ENCODE measurements at regions not wholly inside any gene's neighbourhood (a gene's known extent, or its start where the extent isn't known, plus 50 kb on each side); places are given as distances from the start of the nearest gene placed in this dataset.

GRCh38 chr6:25172819-25173218, 106.4 kb upstream of the CARMIL1 start:
- intact Hi-C loops (cut with DNase I): no loop called here
- no peak overlapping the region for H3K27ac ChIP-seq
- H3K9me3 ChIP-seq: no peaks in the 10 kb centered on the region
- no peak for DNase-seq
- TF ChIP-seq CTCF (IDR thresholded peaks at IDR 0.05): no peak
- peaks cover 41% of the 10 kb centered on the region for H3K4me1 ChIP-seq
- no peaks in the 10 kb centered on the region for H3K27me3 ChIP-seq (ENCODE audit: low read depth)
- H3K36me3 ChIP-seq: no peaks in the 10 kb centered on the region
- ATAC-seq: peak; percentile 57 to 77
- no peak overlapping the region for H3K4me3 ChIP-seq

- TF ChIP-seq CTCF (IDR thresholded peaks at IDR 0.05): no peak
- H3K27ac ChIP-seq: peak overlapping the region; percentile 39
- H3K9me3 ChIP-seq: no peaks in the 10 kb centered on the region
- H3K36me3 ChIP-seq: no peaks in the 10 kb centered on the region
- ATAC-seq (no peak), DNase-seq (no peak)
- peaks cover 41% of the 10 kb centered on the region for H3K4me1 ChIP-seq
- intact Hi-C loops (cut with DNase I): no loop called here
- no peak overlapping the region for H3K4me3 ChIP-seq
- no peaks in the 10 kb centered on the region for H3K27me3 ChIP-seq (ENCODE audit: low read depth)
Observed at GRCh38 chr6:25173246-25173645, 105.9 kb upstream of the CARMIL1 start.

DNA sequence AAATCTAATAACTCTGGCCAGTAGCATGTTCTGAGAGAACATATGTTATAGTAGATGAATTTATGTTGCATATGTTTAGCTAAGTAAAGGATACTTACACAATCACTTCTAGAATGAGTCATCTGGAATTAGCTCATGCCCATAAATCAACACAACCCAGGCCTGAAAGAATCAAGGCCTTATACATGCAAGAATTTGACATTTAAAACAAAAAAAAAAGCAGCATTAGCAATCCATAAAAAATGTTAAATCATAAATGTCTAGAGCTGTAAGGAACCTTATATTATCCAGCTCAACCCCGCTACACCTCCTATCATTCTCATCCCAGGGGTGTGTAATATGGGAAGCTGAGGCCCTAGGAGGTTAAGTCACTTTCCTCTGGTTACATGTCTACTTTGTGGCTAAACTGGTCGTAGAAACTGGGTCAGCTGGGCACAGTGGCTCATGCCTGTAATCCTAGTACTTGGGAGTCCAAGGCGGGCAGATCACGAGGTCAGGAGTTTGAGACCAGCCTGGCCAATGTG, 105.2 kb upstream of the CARMIL1 start:
- Histone ChIP-seq H3K36me3 (no peaks in the 10 kb centered on the region), H3K4me3 (no peak overlapping the region), H3K9me3 (no peaks in the 10 kb centered on the region), H3K27me3 (ENCODE audit: low read depth) (no peaks in the 10 kb centered on the region), H3K27ac (peak overlapping the region; percentile 39), H3K4me1 (peaks cover 47% of the 10 kb centered on the region)
- TF ChIP-seq CTCF (IDR thresholded peaks at IDR 0.05): no peak
- ATAC-seq (peak; percentile 71 to 77), DNase-seq (no peak)
- intact Hi-C loops (cut with DNase I): no loop called here

DNA sequence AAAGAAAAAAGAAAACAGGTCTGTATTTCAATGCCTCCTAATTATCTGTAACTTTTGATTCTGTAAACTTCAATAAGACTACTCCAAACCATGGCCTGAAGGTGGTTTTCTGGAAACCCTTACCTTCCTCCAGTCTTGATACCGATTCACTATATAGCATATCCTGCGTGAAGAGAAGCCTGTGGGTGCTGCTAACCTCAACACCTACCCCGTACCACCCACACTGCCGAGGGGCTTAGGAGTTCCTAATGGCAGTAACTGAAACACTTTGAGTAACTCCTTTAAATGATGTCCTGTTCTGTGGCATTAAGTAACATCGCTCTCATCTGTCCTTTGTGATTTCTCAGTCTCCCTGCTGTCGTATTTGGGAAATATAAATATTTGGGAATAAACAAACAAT, 104.5 kb upstream of the CARMIL1 start:
- intact Hi-C loops (cut with DNase I): no loop called here
- Histone ChIP-seq H3K27me3 (ENCODE audit: low read depth) (no peaks in the 10 kb centered on the region), H3K4me1 (peaks cover 54% of the 10 kb centered on the region), H3K4me3 (no peak overlapping the region), H3K9me3 (no peaks in the 10 kb centered on the region), H3K27ac (peak overlapping the region; percentile 39), H3K36me3 (no peaks in the 10 kb centered on the region)
- no peak for TF ChIP-seq CTCF (IDR thresholded peaks at IDR 0.05)
- DNase-seq (no peak), ATAC-seq (no peak)

- no peak for DNase-seq
- H3K27ac ChIP-seq: peak overlapping the region; percentile 18
Observed at GRCh38 chr6:25175196-25175595, 104.0 kb upstream of the CARMIL1 start.

More at GRCh38 chr6:25175196-25175595, 104.0 kb upstream of the CARMIL1 start:
- Histone ChIP-seq H3K27me3 (ENCODE audit: low read depth) (no peaks in the 10 kb centered on the region), H3K36me3 (no peaks in the 10 kb centered on the region), H3K4me3 (no peak overlapping the region), H3K9me3 (no peaks in the 10 kb centered on the region), H3K4me1 (peaks cover 54% of the 10 kb centered on the region)
- intact Hi-C loops (cut with DNase I): no loop called here
- peak; percentile 36 to 59 for ATAC-seq
- TF ChIP-seq CTCF (IDR thresholded peaks at IDR 0.05): no peak
